NCI-H1417 treated with DMSO at 0.1 percent for 48 hours (cell line): ENCODE measurements at regions not wholly inside any gene's neighbourhood (a gene's known extent, or its start where the extent isn't known, plus 50 kb on each side); places are given as distances from the start of the nearest gene placed in this dataset.
"Not testable (repeated sequence)": the region's sequence is repeated elsewhere in the genome, so short reads cannot be mapped to it uniquely, and the experiment has no call there.

Experiments
- DNase-seq: peaks from one replicate; lab custom pipeline; 2025; lab: John Stamatoyannopoulos, UW

GRCh38 chr1:168826269-168826668, 97.3 kb upstream of the DPT start:
- no peak for DNase-seq

- no peak for DNase-seq
Observed at GRCh38 chr1:168827557-168827956, 98.6 kb upstream of the DPT start.

DNA sequence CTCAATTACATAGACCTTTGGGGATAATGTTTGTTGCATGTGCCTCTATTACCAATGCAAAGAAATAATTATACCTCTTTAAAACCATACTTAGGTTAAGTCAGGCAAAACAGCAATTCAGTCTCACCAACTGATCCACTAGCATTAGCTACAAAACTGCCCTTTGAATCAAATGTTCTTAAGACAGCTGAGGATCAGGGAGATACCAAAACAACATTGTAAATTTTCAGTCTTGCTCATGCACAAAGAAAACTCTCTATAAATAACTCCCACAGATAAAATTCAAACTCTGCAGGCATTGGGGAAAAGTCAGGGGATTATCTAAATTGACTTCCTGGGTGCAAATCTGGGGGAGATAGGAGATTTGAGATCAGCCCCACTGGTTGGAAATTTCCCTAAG, 100.9 kb upstream of the DPT start:
- no peak for DNase-seq

- DNase-seq, result no peak
Observed at GRCh38 chr1:168830562-168830961, 101.6 kb upstream of the DPT start.

- DNase-seq, result no peak
Observed at GRCh38 chr1:168832661-168833060, 103.7 kb upstream of the DPT start.

DNA sequence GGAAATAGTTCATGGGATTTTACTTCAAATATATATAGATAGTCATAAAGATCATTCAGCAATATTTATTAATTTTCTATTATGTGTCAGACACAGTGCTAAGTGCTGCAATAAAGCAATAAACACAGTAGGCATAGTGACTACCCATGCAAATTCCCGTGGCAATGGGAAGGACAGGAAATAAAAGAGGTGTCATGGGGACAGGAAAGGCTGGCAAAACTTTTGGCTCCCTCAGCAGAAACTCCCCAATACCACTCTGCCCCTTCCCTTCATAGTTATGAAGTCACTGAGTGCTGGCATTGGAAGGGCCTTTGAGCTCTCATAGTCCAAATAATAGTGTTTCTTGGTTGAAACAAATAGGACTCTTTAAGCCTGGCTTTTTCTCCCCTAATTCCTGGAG, 104.4 kb upstream of the DPT start:
- no peak for DNase-seq

DNA sequence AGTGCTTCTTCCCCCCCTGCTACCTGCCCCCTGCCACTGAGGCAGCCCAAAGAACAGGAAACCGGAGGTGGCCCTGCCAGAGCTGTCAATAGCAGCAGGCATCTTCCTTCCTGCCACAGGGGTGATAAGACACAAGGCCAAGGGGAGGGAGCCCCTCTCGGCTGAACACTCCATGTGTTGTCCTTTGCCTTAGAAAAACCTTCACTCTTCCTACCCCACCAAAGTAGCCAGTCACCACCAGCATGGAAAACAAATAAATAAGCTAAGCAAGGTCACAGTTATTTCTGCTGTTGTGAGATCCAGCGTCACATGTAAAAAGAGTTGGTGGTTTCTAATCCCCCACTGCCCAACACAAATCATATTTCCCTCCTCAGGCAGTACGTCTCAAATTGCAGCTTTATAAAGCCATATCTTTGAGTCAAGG, 104.8 kb upstream of the DPT start:
- no peak for DNase-seq

GRCh38 chr1:168834225-168834872, 105.3 kb upstream of the DPT start:
- DNase-seq, result no peak

- DNase-seq, result no peak
Observed at GRCh38 chr1:168835176-168835575, 106.2 kb upstream of the DPT start.

GRCh38 chr1:168835791-168836190, 106.8 kb upstream of the DPT start:
- no peak for DNase-seq

DNA sequence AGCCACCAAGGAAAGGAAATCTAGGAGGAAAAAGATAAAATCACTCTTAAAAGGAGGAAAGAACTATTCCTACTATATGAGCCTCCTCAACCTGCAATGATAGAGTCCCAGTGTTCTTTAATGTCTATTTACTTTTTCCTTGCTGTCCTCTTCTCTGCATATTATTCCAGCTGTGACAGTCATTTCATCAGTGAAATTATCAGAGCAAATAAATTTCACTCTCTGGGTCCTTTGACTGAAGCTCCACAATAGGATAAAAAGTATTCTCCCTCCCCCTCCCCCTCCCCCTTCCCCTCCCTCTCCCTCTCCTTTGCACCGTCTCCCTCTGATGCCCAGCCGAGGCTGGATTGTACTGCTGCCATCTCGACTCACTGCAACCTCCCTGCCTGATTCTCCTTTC, 107.5 kb upstream of the DPT start:
- DNase-seq, result no peak

DNA sequence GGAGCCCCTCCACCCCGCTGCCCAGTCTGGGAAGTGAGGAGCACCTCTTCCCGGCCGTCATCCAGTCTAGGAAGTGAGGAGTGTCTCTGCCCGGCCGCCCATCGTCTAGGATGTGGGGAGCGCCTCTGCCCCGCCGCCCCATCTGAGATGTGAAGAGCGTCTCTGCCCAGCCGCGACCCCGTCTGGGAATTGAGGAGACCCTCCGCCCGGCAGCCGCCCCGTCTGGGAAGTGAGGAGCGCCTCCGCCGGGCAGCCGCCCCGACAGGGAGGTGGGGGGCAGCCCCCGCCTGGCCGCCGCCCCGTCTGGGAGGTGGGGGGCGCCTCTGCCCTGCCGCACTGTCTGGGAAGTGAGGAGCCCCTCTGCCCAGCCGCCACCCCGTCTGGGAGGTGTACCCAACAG, 108.2 kb upstream of the DPT start:
- DNase-seq, result not testable (repeated sequence)

DNA sequence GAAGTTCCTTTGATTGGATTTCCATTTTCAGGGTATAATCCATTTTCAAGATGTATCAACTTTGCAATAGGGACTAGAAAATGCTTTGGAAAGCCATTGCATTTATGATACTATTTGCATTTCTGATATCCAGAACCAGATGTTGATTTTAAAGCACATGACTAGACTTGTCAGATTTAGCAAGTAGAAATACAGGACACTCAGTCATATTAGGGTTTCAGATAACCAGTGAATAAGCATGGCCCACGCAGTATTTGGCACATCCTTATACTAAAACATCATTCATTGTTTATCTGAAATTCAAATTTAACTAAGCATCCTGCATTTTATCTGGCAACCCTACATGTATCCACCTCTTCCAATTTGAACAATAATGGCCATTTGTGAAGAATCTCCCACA, 113.3 kb upstream of the DPT start:
- DNase-seq, result no peak

GRCh38 chr1:168842916-168843315, 113.9 kb upstream of the DPT start:
- DNase-seq, result no peak

- no peak for DNase-seq
Observed at GRCh38 chr1:168843401-168843800, 114.4 kb upstream of the DPT start.

- DNase-seq, result no peak
Observed at GRCh38 chr1:168843950-168844349, 114.9 kb upstream of the DPT start.

GRCh38 chr1:168845140-168845539, 116.1 kb upstream of the DPT start:
- DNase-seq, result no peak

- DNase-seq, result no peak
Observed at GRCh38 chr1:168848051-168848450, 119.0 kb upstream of the DPT start.

- no peak for DNase-seq
Observed at GRCh38 chr1:168861421-168862004, 132.5 kb upstream of the DPT start.

DNA sequence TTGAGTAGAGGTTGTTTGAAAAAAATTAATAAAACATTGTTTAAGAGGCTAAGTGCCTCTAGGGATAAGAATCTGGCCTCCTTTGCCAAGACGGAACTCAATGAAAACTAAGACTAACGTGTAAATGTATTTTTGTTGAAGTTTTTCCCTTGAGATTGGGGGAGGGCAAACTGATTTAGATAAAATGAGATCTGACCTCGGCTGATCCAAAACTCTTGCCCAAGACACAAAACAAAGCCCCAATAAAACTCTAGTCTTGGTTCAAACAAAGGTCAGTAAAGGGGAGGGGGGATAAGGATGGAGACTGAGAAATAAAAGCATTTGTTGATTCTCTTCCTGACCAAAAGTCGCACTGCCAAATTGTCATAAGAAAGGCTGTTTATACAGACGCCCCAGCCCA, 134.8 kb upstream of the DPT start:
- no peak for DNase-seq

DNA sequence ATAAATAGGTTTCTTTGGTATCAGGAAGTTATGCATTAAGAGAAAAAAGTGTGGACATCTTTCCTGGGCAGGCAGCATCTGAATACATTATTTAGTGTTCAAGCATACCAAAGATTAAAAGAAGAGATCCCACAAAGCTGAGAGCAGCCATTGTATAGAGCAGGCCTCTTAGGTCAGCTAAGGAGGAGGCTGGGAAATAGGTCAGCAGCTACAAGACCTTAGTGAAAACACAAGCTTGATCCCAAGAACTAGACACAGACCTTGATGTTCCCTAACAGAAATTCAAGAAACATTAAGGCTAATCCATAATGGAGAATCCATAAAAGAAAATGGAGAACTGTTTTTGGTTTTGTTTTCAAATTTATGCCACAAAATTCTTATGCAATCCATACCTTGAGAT, 135.3 kb upstream of the DPT start:
- DNase-seq, result no peak

GRCh38 chr1:168865850-168866620, 137.0 kb upstream of the DPT start:
- no peak for DNase-seq

DNA sequence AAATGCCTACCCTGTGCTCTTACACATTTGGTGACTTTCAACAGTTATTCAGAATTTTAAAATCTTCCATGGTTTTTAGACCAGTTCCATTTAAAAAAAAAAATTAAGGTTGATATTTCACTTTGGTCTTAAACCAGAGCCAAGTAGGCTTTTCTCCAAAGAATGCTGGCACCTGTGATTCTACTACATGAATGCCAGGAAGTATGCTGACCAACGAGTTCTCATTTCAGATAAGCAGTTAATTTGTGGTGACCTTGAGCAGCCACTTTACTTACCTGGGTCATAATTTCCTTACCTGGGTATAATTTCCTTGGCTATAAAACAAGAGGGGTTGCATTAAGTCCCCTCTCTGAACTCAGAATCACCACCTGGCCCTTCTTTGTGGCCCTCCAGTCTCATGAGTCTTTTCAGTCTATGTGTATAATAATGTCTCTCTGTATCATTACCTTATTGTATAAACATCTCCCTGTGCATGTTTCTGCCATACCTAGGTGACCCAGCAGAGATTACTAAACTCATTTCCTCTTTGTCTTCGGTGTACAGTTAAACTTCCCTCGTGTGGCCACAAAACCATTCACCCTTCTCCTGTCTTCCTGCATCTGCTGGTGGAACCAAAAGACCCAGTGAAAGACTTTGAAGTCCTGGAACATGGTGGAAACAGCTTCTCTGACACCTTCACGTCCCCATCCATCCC, 139.1 kb upstream of the DPT start:
- no peak for DNase-seq
